HG02623 (cell line): ENCODE measurements at regions not wholly inside any gene's neighbourhood (a gene's known extent, or its start where the extent isn't known, plus 50 kb on each side); places are given as distances from the start of the nearest gene placed in this dataset.

Source experiments
- ATAC-seq: cut with Tn5 transposase; IDR thresholded peaks from one replicate; pipeline ENCODE4 v1.9.1; 2021; ENCODE audit warnings: moderate library complexity; ENCODE audit not compliant: unreplicated experiment

- ATAC-seq: no peak
Observed at GRCh38 chr14:98167275-98167674, 1104.7 kb downstream of the BCL11B start.

DNA sequence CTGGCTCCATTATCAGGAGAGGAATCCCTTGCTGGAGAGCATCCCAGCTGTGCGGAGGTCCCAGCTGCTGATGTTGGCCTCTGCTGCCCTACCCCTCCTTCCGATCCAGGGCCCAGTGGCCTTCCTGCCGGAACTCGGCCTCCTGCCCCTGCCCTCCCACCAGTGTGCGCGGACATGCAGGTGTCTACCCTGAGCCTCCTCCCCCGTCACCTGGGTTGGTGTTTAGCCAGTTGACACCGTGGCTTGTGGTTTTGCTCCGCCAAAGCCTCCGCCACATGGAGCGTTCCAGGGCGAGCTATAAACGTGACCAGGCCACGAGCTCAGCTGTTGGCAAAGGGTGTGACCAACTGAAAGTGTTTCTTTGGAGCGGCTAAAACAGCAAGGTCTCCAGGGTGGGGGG, 1104.3 kb downstream of the BCL11B start:
- no peak for ATAC-seq

- ATAC-seq: no peak
Observed at GRCh38 chr14:98168211-98168985, 1103.6 kb downstream of the BCL11B start.

- no peak for ATAC-seq
Observed at GRCh38 chr14:98169170-98169587, 1102.8 kb downstream of the BCL11B start.

- ATAC-seq: no peak
Observed at GRCh38 chr14:98170575-98170974, 1101.4 kb downstream of the BCL11B start.

- no peak for ATAC-seq
Observed at GRCh38 chr14:98171654-98172053, 1100.3 kb downstream of the BCL11B start.

GRCh38 chr14:98172243-98172778, 1099.7 kb downstream of the BCL11B start:
- ATAC-seq: no peak

DNA sequence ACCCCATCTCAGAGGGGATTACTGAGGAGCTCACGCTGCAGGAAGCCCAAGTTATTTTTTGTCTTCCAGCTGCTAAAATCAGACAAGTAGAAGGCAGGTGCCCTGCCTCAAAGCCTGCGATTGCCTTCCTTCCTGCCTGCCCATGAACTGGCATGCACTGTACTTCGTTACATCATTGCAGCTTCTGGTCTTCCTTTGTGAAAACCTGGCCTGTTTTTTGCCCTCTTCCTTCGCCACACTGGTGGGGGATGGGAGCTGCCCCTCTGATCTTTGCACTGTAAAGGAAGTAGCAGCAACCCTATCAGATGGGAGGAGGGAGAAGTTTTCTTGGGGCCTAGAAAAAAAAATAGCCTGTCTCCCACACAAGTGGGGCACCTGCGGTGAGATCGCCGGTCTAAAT, 1098.7 kb downstream of the BCL11B start:
- no peak for ATAC-seq

GRCh38 chr14:98174041-98174440, 1098.0 kb downstream of the BCL11B start:
- no peak for ATAC-seq

DNA sequence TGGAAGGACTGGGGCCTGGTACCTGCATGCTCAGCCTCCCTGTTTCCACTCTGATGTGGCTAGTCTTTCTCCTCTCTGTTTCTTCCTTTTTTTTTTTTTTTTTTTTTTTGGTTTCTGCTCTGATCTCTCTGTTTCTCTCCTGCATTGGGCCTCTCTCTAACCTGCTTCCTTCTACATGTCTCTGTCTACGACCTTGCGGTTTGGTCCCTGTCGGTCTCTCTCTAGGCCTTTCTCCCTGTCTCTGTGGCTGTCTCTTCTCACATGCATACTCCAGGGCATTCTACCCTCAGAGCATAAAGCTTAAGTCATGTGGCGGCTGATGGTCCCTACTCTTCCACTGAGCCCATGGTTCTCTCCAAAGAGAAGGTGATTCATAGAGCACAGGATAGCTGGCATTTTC, 1096.6 kb downstream of the BCL11B start:
- ATAC-seq: no peak

DNA sequence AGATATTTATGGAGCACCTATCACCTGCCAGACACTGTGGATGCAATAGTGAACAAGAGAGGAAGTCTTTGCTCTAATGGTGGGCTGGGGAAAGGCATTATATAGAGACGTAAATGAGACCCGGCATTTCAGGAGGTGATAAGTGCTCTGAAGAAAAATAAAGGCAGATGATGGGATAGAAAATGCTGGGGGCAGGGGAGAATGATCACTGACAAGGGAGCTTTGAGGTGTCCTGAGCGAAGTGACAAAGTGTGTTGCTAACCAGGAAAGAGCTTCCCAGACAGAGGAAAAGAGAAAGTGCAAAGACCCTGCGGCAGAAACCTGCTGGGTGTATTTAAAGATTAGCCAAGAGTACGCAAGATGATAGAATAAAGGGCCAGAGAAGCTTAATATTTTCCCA, 1096.1 kb downstream of the BCL11B start:
- no peak for ATAC-seq

DNA sequence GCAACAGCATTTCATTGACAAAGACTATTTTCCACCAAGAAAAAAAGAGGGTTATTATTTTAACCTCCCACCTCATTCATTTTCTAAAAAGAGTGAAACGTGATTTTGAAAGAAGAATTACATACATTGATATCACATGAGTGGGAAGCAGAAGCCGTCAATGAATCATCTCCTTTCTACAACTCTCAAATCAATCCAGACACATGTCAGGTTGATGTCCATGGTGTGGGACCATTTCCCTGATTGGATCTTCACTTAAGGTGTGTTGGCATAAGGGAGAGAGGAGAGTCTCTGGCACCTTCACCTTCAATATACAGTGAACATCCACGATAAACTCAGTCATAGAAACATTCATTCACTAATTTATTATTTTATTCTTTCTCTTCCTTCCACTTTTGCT, 1095.1 kb downstream of the BCL11B start:
- no peak for ATAC-seq

- no peak for ATAC-seq
Observed at GRCh38 chr14:98177551-98177950, 1094.4 kb downstream of the BCL11B start.

GRCh38 chr14:98181241-98181640, 1090.8 kb downstream of the BCL11B start:
- ATAC-seq: no peak

- ATAC-seq: no peak
Observed at GRCh38 chr14:98181768-98182167, 1090.2 kb downstream of the BCL11B start.

- ATAC-seq: no peak
Observed at GRCh38 chr14:98182393-98183055, 1089.5 kb downstream of the BCL11B start.

DNA sequence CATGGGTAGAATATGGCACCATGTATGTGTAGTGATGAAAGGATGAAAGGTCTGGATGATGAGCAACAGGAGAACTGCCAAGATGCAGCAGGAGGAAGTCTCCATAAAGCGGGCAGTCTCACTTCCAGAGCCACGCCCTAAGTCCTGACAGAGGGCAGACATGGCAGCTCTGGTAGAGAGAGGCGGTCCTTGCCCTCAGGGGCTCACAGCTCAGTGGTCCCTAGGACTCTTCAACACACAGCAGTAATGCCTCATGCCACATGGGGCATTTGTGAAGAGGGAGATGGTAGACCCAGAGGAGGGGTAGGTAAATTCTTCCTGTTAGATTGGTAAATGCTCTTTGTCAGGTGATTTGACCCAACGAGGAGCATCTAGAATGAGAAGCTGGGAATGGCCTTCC, 1088.4 kb downstream of the BCL11B start:
- no peak for ATAC-seq

GRCh38 chr14:98184457-98184856, 1087.5 kb downstream of the BCL11B start:
- no peak for ATAC-seq

- no peak for ATAC-seq
Observed at GRCh38 chr14:98185036-98185435, 1087.0 kb downstream of the BCL11B start.

GRCh38 chr14:98186140-98186539, 1085.9 kb downstream of the BCL11B start:
- ATAC-seq: no peak

- no peak for ATAC-seq
Observed at GRCh38 chr14:98187281-98187680, 1084.7 kb downstream of the BCL11B start.

GRCh38 chr14:98189062-98189461, 1082.9 kb downstream of the BCL11B start:
- ATAC-seq: no peak
